GM10266 (cell line): ENCODE measurements at regions not wholly inside any gene's neighbourhood (a gene's known extent, or its start where the extent isn't known, plus 50 kb on each side); places are given as distances from the start of the nearest gene placed in this dataset.
"Not testable (repeated sequence)": the region's sequence is repeated elsewhere in the genome, so short reads cannot be mapped to it uniquely, and the experiment has no call there.

Source experiments
- DNase-seq: peaks from one replicate; pipeline ENCODE4 v3.0.0; 2012; ENCODE audit errors: extremely low spot score
- CTCF ChIP-seq: IDR thresholded peaks from 2 replicates; pipeline ENCODE4 v1.5.1; 2012; ENCODE audit warnings: mild to moderate bottlenecking, low read depth; ENCODE audit not compliant: control insufficient read depth, insufficient read depth; ENCODE audit errors: missing control alignments

GRCh38 chr1:88579598-88579997 lies 104.5 kb upstream of the PKN2 start:
- no peak for TF ChIP-seq CTCF
- no peak for DNase-seq

- TF ChIP-seq CTCF, result no peak
- DNase-seq, result no peak
These were observed 102.4 kb upstream of the PKN2 start for GRCh38 chr1:88581703-88582102.

- no peak for TF ChIP-seq CTCF
- no peak for DNase-seq
These were observed 90.7 kb upstream of the PKN2 start for GRCh38 chr1:88593358-88593757.

- TF ChIP-seq CTCF, result peak; percentile 43
- no peak for DNase-seq
These were observed 88.6 kb upstream of the PKN2 start for GRCh38 chr1:88595355-88596002.

- DNase-seq, result not testable (repeated sequence)
These were observed 86.1 kb upstream of the PKN2 start for GRCh38 chr1:88597973-88598372.

GRCh38 chr1:88608139-88608943 lies 75.7 kb upstream of the PKN2 start:
- peak; percentile 41 for DNase-seq
- peak; percentile 53 for TF ChIP-seq CTCF

GRCh38 chr1:88609051-88609450 lies 75.0 kb upstream of the PKN2 start:
- DNase-seq, result no peak
- TF ChIP-seq CTCF, result no peak
